ENCODE measurements at regions not wholly inside any gene's neighbourhood (a gene's known extent, or its start where the extent isn't known, plus 50 kb on each side); places are given as distances from the start of the nearest gene placed in this dataset.

GRCh38 chr3:7999384-7999783, 502.2 kb upstream of the LMCD1 start:
- no peaks in the 10 kb centered on the region for H3K4me1 ChIP-seq
- H3K4me3 ChIP-seq = no peak overlapping the region
- ATAC-seq = no peak
- H3K36me3 ChIP-seq = no peaks in the 10 kb centered on the region
- no peaks in the 10 kb centered on the region for H3K9me3 ChIP-seq
- intact Hi-C loops (cut with DNase I) = no loop called here
- no peak for DNase-seq
- no peaks in the 10 kb centered on the region for H3K27me3 ChIP-seq (ENCODE audit: low read depth)
- TF ChIP-seq, protein P1, sequence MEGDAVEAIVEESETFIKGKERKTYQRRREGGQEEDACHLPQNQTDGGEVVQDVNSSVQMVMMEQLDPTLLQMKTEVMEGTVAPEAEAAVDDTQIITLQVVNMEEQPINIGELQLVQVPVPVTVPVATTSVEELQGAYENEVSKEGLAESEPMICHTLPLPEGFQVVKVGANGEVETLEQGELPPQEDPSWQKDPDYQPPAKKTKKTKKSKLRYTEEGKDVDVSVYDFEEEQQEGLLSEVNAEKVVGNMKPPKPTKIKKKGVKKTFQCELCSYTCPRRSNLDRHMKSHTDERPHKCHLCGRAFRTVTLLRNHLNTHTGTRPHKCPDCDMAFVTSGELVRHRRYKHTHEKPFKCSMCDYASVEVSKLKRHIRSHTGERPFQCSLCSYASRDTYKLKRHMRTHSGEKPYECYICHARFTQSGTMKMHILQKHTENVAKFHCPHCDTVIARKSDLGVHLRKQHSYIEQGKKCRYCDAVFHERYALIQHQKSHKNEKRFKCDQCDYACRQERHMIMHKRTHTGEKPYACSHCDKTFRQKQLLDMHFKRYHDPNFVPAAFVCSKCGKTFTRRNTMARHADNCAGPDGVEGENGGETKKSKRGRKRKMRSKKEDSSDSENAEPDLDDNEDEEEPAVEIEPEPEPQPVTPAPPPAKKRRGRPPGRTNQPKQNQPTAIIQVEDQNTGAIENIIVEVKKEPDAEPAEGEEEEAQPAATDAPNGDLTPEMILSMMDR (IDR thresholded peaks at IDR 0.05) = no peak
- no peak overlapping the region for H3K27ac ChIP-seq

- H3K27me3 ChIP-seq (ENCODE audit: low read depth) = no peaks in the 10 kb centered on the region
- no peak overlapping the region for H3K27ac ChIP-seq
- no peaks in the 10 kb centered on the region for H3K36me3 ChIP-seq
- no peaks in the 10 kb centered on the region for H3K4me1 ChIP-seq
- no peaks in the 10 kb centered on the region for H3K9me3 ChIP-seq
- DNase-seq = no peak
- TF ChIP-seq, protein P1 (IDR thresholded peaks at IDR 0.05) = no peak
- intact Hi-C loops (cut with DNase I) = no loop called here
- H3K4me3 ChIP-seq = no peak overlapping the region
- no peak for ATAC-seq
Observed at GRCh38 chr3:8001307-8001706, 500.3 kb upstream of the LMCD1 start.

DNA sequence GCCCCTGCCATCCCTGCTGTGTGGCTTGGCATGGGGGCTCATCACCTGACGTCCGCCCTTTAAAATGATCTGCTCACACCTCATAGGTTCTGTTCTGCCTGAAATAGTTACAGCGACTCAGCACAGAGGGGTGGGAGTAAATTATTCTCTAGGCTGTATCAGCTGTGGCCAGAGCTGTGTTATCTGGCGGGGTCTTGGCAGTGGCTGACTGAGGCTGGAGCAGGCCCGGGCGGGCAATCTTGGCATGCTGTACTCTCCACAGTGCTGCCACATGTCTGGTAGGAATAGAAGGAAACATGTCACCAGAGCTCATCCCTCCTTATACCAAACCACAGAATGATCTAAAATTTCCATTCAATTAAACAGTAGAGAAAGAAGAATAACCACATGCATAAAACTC, 499.9 kb upstream of the LMCD1 start:
- H3K4me3 ChIP-seq = no peak overlapping the region
- no peaks in the 10 kb centered on the region for H3K9me3 ChIP-seq
- H3K27ac ChIP-seq = no peak overlapping the region
- intact Hi-C loops (cut with DNase I) = no loop called here
- no peak for DNase-seq
- no peaks in the 10 kb centered on the region for H3K4me1 ChIP-seq
- no peaks in the 10 kb centered on the region for H3K27me3 ChIP-seq (ENCODE audit: low read depth)
- ATAC-seq = no peak
- TF ChIP-seq, protein P1 (IDR thresholded peaks at IDR 0.05) = no peak
- H3K36me3 ChIP-seq = no peaks in the 10 kb centered on the region

DNA sequence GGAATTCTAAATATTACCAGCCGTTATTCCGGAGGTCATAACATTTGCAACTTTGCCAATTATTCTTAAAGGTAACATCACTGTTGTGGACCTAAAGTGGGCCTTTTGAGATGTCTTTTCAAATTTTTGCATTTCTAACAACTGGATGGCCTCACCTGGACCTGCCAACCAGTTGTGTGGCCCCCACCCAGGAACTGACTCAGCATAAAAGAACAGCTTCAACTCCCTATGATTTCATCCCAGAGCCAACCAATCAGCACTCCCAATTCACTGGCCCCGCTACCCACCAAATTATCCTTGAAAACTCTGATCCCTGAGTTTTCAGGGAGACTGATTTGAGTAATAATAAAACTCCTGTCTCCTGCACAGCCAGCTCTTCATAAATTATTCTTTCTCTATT, 489.7 kb upstream of the LMCD1 start:
- ATAC-seq (no peak), DNase-seq (no peak)
- no peak overlapping the region for H3K27ac ChIP-seq
- intact Hi-C loops (cut with DNase I) = no loop called here
- H3K4me3 ChIP-seq = no peak overlapping the region
- no peaks in the 10 kb centered on the region for H3K36me3 ChIP-seq
- TF ChIP-seq, protein P1 (IDR thresholded peaks at IDR 0.05) = no peak
- H3K9me3 ChIP-seq = no peaks in the 10 kb centered on the region
- no peaks in the 10 kb centered on the region for H3K27me3 ChIP-seq (ENCODE audit: low read depth)
- H3K4me1 ChIP-seq = no peaks in the 10 kb centered on the region

DNA sequence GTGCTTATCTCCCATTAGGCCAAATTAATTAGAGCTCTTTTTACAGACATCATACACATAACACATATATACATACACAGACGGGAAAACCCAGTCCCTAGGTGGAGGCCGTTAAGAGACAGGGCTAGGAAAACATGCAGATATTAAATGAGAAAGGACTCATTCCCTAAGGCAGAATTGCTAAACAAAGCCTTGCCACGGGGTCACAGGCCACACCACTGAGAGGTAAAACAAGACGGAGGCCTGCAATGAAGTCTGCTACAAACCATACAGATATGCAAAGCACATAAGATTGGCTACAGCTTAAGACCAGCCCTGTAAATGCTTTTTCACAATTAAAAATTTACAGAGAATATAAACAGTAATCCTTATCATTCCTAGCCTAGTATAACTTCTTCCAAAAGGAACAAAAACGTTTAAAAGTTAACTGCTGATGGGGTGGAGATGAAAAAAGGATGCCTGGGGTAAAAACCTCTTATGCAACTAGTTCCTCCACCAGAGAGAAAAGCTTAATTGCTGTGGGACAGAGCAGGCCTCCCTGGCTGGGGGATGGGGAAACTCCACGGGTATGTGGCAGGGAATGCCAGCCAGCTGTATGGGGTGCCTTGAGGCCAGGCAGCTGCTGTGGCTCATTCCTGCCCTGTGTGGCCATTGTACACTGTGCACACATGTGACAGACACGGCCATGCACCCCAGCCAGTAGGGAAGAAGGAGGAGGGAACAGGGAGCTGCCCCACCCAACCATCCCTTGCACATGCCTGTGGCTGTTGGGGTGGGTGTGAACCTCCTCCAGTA, 481.4 kb upstream of the LMCD1 start:
- no peak for ATAC-seq

More for the DNA sequence above, 481.4 kb upstream of the LMCD1 start:
- no peak overlapping the region for H3K27ac ChIP-seq
- intact Hi-C loops (cut with DNase I) = no loop called here
- no peaks in the 10 kb centered on the region for H3K27me3 ChIP-seq (ENCODE audit: low read depth)
- no peaks in the 10 kb centered on the region for H3K9me3 ChIP-seq
- no peak overlapping the region for H3K4me3 ChIP-seq
- H3K4me1 ChIP-seq = no peaks in the 10 kb centered on the region
- H3K36me3 ChIP-seq = no peaks in the 10 kb centered on the region
- TF ChIP-seq, protein P1 (IDR thresholded peaks at IDR 0.05) = no peak
- DNase-seq = no peak

Data from lower lobe of right lung (tissue), 2 donors.